Calu3 (cell line): ENCODE measurements at regions not wholly inside any gene's neighbourhood (a gene's known extent, or its start where the extent isn't known, plus 50 kb on each side); places are given as distances from the start of the nearest gene placed in this dataset.
"Not testable (repeated sequence)": the region's sequence is repeated elsewhere in the genome, so short reads cannot be mapped to it uniquely, and the experiment has no call there.

ENCODE experiments used
- BruUV-seq: library from RNA; stranded (reverse); fragments of 400-500 nt; replicated peaks from 2 replicates; lab custom pipeline; 2021; lab: Mats Ljungman, UMichigan
- CTCF ChIA-PET: fragments of 300-600 bp; sonication (Branson Sonifier 250); formaldehyde crosslinking; loops from one replicate; lab custom pipeline; 2022; ENCODE audit warnings: antibody characterized with exemption; lab: Charles Lee
- DNase-seq: peaks from one replicate; pipeline ENCODE4 v3.0.0; 2022
- H3K27ac Mint-ChIP-seq: one replicate; pipeline ENCODE4 v1.8.0; 2022; ENCODE audit warnings: mixed read lengths; ENCODE audit not compliant: unreplicated experiment
- H3K27me3 Mint-ChIP-seq: one replicate; pipeline ENCODE4 v1.8.0; 2022; ENCODE audit warnings: mixed read lengths; ENCODE audit not compliant: unreplicated experiment
- H3K36me3 Mint-ChIP-seq: one replicate; pipeline ENCODE4 v1.8.0; 2022; ENCODE audit warnings: mild to moderate bottlenecking, moderate library complexity, mixed read lengths; ENCODE audit not compliant: insufficient read depth, unreplicated experiment
- H3K4me1 Mint-ChIP-seq: one replicate; pipeline ENCODE4 v1.8.0; 2022; ENCODE audit warnings: mild to moderate bottlenecking, low read depth, mixed read lengths; ENCODE audit not compliant: unreplicated experiment
- H3K4me3 Mint-ChIP-seq: one replicate; pipeline ENCODE4 v1.8.0; 2022; ENCODE audit warnings: mild to moderate bottlenecking, low read depth, moderate library complexity, mixed read lengths; ENCODE audit not compliant: unreplicated experiment
- H3K9me3 Mint-ChIP-seq: one replicate; pipeline ENCODE4 v1.8.0; 2022; ENCODE audit warnings: low read depth, mixed read lengths; ENCODE audit not compliant: unreplicated experiment
- CTCF ChIP-seq: fragments of 200-600 bp; IDR thresholded peaks from one replicate; pipeline ENCODE4 v1.8.0; 2022; ENCODE audit warnings: antibody characterized with exemption; ENCODE audit not compliant: unreplicated experiment
- intact Hi-C: fragments of 100-400 bp; cut with micrococcal nuclease; formaldehyde crosslinking; loops from one replicate; pipeline ENCODE4 v1.10.0; 2022; ENCODE audit not compliant: unreplicated experiment

GRCh38 chr2:49306925-49307324, 152.6 kb upstream of the FSHR start:
- CTCF ChIA-PET = no interaction called here
- BruUV-seq = no TSS peak

GRCh38 chr2:49298693-49299092, 144.4 kb upstream of the FSHR start:
- H3K27me3 Mint-ChIP-seq, H3K4me3 Mint-ChIP-seq, CTCF ChIA-PET: not testable (repeated sequence)

More at GRCh38 chr2:49306925-49307324, 152.6 kb upstream of the FSHR start:
- Mint-ChIP-seq H3K9me3 (peaks cover 8% of the 10 kb centered on the region), H3K4me3 (no peak overlapping the region), H3K4me1 (no peaks in the 10 kb centered on the region), H3K36me3 (no peaks in the 10 kb centered on the region), H3K27ac (no peak overlapping the region), H3K27me3 (no peaks in the 10 kb centered on the region)
- intact Hi-C loops = no loop called here
- DNase-seq = no peak
- TF ChIP-seq CTCF = no peak

GRCh38 chr2:49298230-49298629, 143.9 kb upstream of the FSHR start:
- H3K27ac Mint-ChIP-seq = no peak overlapping the region
- DNase-seq = no peak
- H3K4me3 Mint-ChIP-seq = no peak overlapping the region
- H3K4me1 Mint-ChIP-seq = no peaks in the 10 kb centered on the region
- intact Hi-C loops = no loop called here
- H3K27me3 Mint-ChIP-seq = no peaks in the 10 kb centered on the region
- no TSS peak for BruUV-seq
- no peaks in the 10 kb centered on the region for H3K36me3 Mint-ChIP-seq
- CTCF ChIA-PET = no interaction called here
- TF ChIP-seq CTCF = no peak
- H3K9me3 Mint-ChIP-seq = peaks cover 19% of the 10 kb centered on the region

More at GRCh38 chr2:49298693-49299092, 144.4 kb upstream of the FSHR start:
- H3K4me1 Mint-ChIP-seq, intact Hi-C loops, BruUV-seq, H3K27ac Mint-ChIP-seq, H3K36me3 Mint-ChIP-seq, DNase-seq: not testable (repeated sequence)
- H3K9me3 Mint-ChIP-seq = peaks cover 17% of the 10 kb centered on the region

GRCh38 chr2:49296107-49296867, 142.0 kb upstream of the FSHR start:
- H3K4me3 Mint-ChIP-seq = no peak overlapping the region
- no peaks in the 10 kb centered on the region for H3K36me3 Mint-ChIP-seq
- H3K27ac Mint-ChIP-seq = no peak overlapping the region
- CTCF ChIA-PET = no interaction called here
- H3K27me3 Mint-ChIP-seq = no peaks in the 10 kb centered on the region
- TF ChIP-seq CTCF = no peak
- no TSS peak for BruUV-seq
- intact Hi-C loops = no loop called here
- no peaks in the 10 kb centered on the region for H3K4me1 Mint-ChIP-seq
- no peak for DNase-seq
- peaks cover 28% of the 10 kb centered on the region for H3K9me3 Mint-ChIP-seq

- Mint-ChIP-seq H3K4me3 (no peak overlapping the region), H3K27me3 (no peaks in the 10 kb centered on the region), H3K27ac (no peak overlapping the region), H3K36me3 (no peaks in the 10 kb centered on the region), H3K4me1 (no peaks in the 10 kb centered on the region), H3K9me3 (peaks cover 19% of the 10 kb centered on the region)
- CTCF ChIA-PET = no interaction called here
- no peak for DNase-seq
- TF ChIP-seq CTCF = no peak
- intact Hi-C loops = no loop called here
- BruUV-seq = no TSS peak
Measured at GRCh38 chr2:49294225-49294624, 139.9 kb upstream of the FSHR start.
